Fibroblast of villous mesenchyme (primary cell): ENCODE measurements at regions not wholly inside any gene's neighbourhood (a gene's known extent, or its start where the extent isn't known, plus 50 kb on each side); places are given as distances from the start of the nearest gene placed in this dataset.

ENCODE experiments used
- DNase-seq: peaks from one replicate; pipeline ENCODE4 v3.0.0-alpha.2; 2010; ENCODE audit warnings: low read depth
- H3K4me3 ChIP-seq: 2 replicates; pipeline ENCODE4 v1.5.1; 2011; ENCODE audit warnings: low read depth, mild to moderate bottlenecking, low read length
- CTCF ChIP-seq: IDR thresholded peaks from 2 replicates; pipeline ENCODE4 v1.5.1; 2012; ENCODE audit warnings: low read depth, mild to moderate bottlenecking, low read length; ENCODE audit not compliant: insufficient read depth

GRCh38 chr16:73544826-73545225 is 496.9 kb upstream of the ZFHX3 start:
- no peak for DNase-seq
- TF ChIP-seq CTCF: no peak
- H3K4me3 ChIP-seq: no peak overlapping the region

GRCh38 chr16:73543970-73544599 is 496.2 kb upstream of the ZFHX3 start:
- no peak overlapping the region for H3K4me3 ChIP-seq
- no peak for DNase-seq
- TF ChIP-seq CTCF: no peak

- no peak overlapping the region for H3K4me3 ChIP-seq
- DNase-seq: no peak
- no peak for TF ChIP-seq CTCF
Observed at GRCh38 chr16:73543331-73543969, 495.5 kb upstream of the ZFHX3 start.

GRCh38 chr16:73542885-73543284 is 495.0 kb upstream of the ZFHX3 start:
- no peak for TF ChIP-seq CTCF
- H3K4me3 ChIP-seq: no peak overlapping the region
- no peak for DNase-seq

GRCh38 chr16:73537921-73538320 is 490.0 kb upstream of the ZFHX3 start:
- DNase-seq: no peak
- no peak overlapping the region for H3K4me3 ChIP-seq
- TF ChIP-seq CTCF: no peak

GRCh38 chr16:73536931-73537330 is 489.0 kb upstream of the ZFHX3 start:
- DNase-seq: no peak
- H3K4me3 ChIP-seq: no peak overlapping the region
- no peak for TF ChIP-seq CTCF

- no peak overlapping the region for H3K4me3 ChIP-seq
- TF ChIP-seq CTCF: no peak
- no peak for DNase-seq
Observed at GRCh38 chr16:73531021-73531420, 483.1 kb upstream of the ZFHX3 start.
